Stimulated activated CD8-positive, alpha-beta memory T cell treated with anti-CD3 and anti-CD28 coated beads, Interleukin-7, amount 100 ng/mL, for 24 hours (primary cell): ENCODE measurements at regions not wholly inside any gene's neighbourhood (a gene's known extent, or its start where the extent isn't known, plus 50 kb on each side); places are given as distances from the start of the nearest gene placed in this dataset.
"Not testable (repeated sequence)": the region's sequence is repeated elsewhere in the genome, so short reads cannot be mapped to it uniquely, and the experiment has no call there.

Experiments
- DNase-seq: peaks from one replicate; pipeline ENCODE4 v3.0.0-alpha.2; 2020; ENCODE audit warnings: low read depth

DNA sequence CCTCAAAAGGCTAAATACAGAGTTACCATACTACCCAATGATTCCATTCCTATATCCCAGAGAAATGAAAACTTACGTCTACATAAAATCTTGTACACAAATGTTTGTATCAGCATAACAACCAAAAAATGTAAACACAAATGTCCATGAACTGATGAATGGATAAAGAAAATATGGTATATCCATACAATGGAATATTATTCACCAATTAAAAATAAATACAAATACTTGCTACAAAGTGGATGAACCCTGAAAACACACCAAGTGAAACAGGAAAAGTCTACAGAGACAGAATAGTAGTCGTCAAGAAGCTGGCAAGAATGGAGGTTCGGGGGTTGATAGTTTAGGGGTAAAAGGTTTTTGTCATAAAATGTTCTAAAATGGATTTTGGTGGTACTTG lies 54.0 kb upstream of the ANKRD28 start:
- no peak for DNase-seq

GRCh38 chr3:15858547-15859506 lies 61.0 kb upstream of the ANKRD28 start:
- DNase-seq = peak; percentile 3

- peak; percentile 61 for DNase-seq
Measured at GRCh38 chr3:15859507-15860013, 61.8 kb upstream of the ANKRD28 start.

- peak; percentile 0 for DNase-seq
Measured at GRCh38 chr3:15860014-15860934, 62.5 kb upstream of the ANKRD28 start.

- DNase-seq = no peak
Measured at GRCh38 chr3:15861163-15861562, 63.4 kb upstream of the ANKRD28 start.

DNA sequence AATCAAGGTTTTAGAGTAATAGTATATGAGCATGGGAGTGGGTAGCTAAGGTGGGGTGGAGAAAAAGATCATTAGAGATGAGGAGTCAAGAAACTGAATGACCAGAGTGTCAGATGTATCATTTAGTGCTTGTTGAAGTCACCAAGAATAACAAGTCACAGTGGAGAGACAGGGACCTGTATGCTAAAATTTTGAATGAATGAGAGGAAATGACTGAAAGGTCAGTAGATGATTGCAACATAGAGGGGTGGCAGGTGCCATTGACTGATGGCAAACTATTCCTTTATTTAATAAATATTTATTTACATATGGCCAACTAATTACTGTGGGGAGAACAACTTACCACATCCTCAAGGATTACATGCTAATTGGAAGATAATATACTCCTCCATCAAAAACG lies 75.0 kb upstream of the ANKRD28 start:
- no peak for DNase-seq

- DNase-seq = no peak
Measured at GRCh38 chr3:15873415-15873814, 75.6 kb upstream of the ANKRD28 start.

GRCh38 chr3:15875016-15875689 lies 77.4 kb upstream of the ANKRD28 start:
- DNase-seq = no peak

GRCh38 chr3:15876669-15877068 lies 78.9 kb upstream of the ANKRD28 start:
- no peak for DNase-seq

DNA sequence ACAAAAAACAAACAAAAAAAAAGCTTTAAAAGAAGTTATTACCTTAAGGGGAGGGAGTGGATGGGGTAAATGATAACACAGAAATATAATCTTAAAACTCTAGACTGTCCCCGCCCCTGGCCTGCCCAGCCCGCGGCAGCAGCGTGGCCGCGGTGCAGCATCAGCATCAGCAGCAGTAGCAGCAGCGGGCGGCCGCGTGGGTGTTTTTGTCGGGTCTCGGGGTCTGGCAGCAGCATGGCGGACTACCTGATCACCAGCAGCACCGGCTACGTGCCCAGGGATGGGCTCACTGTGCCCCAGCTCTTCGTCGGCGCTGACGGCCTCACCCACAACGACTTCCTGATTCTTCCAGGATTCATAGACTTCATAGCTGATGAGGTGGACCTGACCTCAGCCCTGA lies 80.0 kb upstream of the ANKRD28 start:
- no peak for DNase-seq

- not testable (repeated sequence) for DNase-seq
Measured at GRCh38 chr3:15879787-15880186, 82.0 kb upstream of the ANKRD28 start.

- no peak for DNase-seq
Measured at GRCh38 chr3:15882577-15882976, 84.8 kb upstream of the ANKRD28 start.

DNA sequence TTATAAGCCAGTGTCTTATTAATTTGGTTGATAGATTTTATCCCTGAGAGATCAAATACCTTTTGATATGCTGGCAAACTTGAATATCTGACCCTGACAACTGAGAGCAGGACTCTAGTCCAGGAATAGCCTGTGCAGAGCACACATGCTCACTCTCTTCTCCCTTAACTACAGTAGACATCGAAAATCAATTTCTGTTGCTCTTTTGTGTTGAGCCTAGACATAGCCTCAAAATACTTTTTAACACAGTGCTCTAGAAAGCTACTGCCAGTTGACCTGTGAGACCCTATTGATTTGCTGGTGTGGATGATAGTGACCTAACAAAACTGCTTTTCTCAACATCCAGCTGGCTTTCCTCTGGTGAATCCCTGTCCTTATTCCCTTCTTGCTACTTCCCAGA lies 86.4 kb upstream of the ANKRD28 start:
- no peak for DNase-seq

DNA sequence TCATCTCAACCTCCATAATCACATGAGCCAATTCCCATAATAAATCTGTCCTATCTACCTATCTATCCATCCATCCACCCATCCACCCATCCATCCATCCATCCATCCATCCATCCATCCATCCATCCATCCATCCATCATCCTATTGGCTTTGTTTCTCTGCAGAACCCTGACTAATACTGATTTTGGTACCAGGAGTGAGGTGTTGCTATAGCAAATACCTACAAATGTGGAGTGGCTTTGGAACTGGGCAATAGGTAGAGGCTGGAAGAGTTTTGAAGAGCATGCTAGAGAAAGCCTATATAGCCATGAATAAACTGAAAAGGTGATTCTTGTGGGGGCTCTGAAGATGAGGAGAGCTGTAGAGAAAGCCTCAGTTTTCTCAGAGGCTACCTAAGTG lies 88.7 kb upstream of the ANKRD28 start:
- DNase-seq = no peak

DNA sequence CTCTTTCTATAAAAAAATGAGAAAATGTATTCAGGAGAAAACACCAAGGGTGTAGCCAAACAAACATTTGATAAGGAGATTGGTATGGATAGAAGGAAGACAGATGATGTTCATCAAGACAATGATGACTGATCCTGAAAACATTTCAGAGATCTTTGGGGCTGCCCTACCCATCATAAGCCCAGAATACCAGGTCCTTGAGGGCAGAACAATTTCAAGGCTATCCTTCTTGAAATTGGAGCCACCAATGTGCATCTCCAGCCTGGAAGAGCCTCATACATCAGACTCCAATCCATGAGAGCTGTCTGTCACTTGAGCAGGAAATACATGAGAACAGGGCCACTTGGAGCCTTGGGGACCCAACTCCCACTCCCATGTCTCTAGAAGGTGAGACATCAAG lies 89.5 kb upstream of the ANKRD28 start:
- DNase-seq = no peak

DNA sequence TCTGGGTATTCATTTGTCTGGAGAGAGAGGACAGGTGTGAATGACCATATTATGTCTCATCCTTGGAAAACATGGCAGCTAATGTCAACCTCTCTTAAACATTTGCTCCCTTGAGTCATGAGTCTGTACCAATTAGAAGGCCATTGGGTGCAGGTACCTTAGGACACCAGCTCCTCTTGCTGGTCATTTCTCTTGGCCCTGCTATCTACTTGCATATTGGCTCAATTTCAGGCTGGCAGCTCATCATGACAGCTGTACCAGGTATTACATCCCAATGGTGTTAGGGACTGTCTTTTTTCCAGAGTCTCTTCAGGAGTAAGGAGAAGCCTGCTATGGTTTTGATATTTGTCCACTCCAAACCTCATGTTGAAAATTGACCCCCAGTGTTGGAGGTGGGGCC lies 92.2 kb upstream of the ANKRD28 start:
- no peak for DNase-seq

DNA sequence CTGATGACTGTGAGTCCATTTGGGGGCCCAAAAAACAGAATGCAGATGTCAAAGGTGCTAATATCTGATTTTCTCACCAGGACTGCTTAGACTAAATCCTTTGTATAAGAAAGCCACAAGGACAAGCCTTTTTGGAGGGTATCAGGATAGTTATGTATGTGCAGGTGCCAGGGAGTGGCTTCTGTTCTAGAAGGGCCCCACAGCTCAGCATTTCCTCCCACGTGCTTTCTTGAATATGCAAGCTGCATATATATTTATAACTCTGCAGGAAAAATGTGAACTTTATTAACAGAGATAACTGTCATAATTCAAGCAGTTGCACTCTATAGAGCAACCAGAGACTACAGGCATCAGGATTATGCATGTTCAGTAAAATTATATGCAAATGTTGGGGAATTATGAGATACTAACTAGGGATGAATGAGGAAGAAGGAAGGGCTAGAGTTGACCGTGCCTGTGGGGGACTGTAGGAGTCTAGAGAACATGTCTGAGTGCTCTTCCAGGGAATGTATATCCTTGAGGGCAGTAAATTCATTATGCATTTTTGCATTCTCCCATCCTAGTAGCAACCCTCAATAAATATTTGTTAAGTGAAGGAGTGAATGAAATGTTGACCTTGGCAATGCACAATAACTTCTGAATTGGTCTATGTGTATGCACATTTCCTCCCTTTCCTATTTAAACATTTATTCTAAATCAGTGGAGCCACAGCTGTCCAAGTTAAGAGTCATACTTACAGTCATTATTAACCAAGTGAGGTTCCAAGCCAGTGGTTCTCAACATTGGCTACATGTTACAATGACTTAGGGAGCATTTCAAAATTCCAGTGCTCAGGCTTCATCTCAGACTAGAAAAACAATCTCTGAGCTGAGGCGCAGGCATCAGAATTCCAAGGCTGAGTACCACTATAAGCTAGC lies 94.8 kb upstream of the ANKRD28 start:
- DNase-seq = no peak

DNA sequence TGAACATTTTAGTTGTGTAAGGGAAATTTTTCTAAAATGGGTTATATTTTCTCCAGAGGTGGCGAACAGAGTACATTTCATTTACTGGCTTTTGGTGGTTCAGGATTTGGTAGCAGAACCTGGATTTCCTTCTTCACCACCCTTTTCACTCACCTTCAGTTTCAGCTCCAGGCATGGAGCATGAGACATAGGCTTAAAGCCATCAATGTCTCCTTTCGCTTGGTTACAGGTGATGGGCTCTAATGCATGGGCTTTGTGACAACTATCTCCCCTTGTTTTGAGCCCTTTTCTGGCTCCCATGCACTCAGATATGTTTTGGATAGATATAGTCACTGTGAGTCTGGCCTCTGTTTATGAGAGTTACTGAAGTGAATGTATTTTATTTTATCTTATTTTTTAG lies 96.6 kb upstream of the ANKRD28 start:
- DNase-seq = no peak

DNA sequence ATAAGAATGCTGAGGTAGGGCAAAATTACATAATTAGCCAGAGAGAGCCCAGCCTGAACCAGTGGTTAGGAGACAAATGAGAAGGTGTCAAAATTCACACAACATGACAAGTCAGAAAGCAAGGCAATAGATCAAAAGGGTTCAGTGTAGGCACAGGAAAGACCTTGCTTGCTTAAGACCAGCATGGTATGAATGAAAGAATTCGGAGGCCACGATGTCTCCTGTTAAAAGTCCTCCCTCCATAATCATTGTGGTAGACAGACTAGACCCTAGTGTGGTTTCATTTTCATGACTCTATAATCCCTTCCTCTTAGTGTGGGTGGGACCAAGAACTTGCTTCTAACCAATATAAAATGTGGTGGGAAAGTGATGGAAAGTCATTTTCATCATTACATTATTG lies 98.7 kb upstream of the ANKRD28 start:
- DNase-seq = no peak

- DNase-seq = no peak
Measured at GRCh38 chr3:15899388-15899787, 101.6 kb upstream of the ANKRD28 start.

DNA sequence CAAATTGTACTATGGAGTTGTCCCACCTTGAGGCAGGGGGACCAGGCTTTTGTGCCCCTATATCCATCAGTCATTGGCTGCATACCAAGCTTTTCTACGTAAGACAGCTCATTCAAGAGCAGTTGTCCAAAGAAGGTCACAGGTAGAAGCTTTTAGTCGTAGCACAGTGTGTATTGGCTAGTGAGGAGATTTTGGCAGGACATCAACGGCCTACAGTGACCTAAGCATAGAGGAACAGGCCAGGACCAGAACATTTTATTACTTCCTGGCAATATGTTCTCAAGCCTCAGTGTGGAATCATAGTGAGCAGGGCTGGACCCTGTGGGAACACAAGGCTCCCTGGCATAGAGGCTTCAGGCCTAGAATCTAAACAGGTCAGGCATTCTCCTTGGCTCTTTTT lies 105.4 kb upstream of the ANKRD28 start:
- no peak for DNase-seq
